HFFc6 (cell line): ENCODE measurements at regions not wholly inside any gene's neighbourhood (a gene's known extent, or its start where the extent isn't known, plus 50 kb on each side); places are given as distances from the start of the nearest gene placed in this dataset.

Experiments
- DNase-seq: peaks from one replicate; pipeline ENCODE4 v3.0.0-alpha.2; 2018
- H3K27ac Mint-ChIP-seq: 2 replicates; pipeline ENCODE4 v1.8.0; 2020; ENCODE audit warnings: mild to moderate bottlenecking, mixed read lengths
- H3K27me3 Mint-ChIP-seq: 2 replicates; pipeline ENCODE4 v1.8.0; 2021; ENCODE audit warnings: mild to moderate bottlenecking, moderate library complexity, mixed read lengths; ENCODE audit not compliant: insufficient read depth
- H3K36me3 Mint-ChIP-seq: 2 replicates; pipeline ENCODE4 v1.8.0; 2021; ENCODE audit warnings: low read depth, mixed read lengths
- H3K4me1 Mint-ChIP-seq: 2 replicates; pipeline ENCODE4 v1.8.0; 2020; ENCODE audit warnings: low read depth, mixed read lengths
- H3K4me3 Mint-ChIP-seq: 2 replicates; pipeline ENCODE4 v1.8.0; 2020; ENCODE audit warnings: mild to moderate bottlenecking, moderate library complexity, mixed read lengths
- H3K9me3 Mint-ChIP-seq: 2 replicates; pipeline ENCODE4 v1.8.0; 2020; ENCODE audit warnings: mild to moderate bottlenecking, mixed read lengths
- CTCF ChIP-seq: fragments of 200-600 bp; sonication (generic); IDR thresholded peaks from 2 replicates; pipeline ENCODE4 v1.5.0; 2021; ENCODE audit warnings: antibody characterized with exemption, mild to moderate bottlenecking

DNA sequence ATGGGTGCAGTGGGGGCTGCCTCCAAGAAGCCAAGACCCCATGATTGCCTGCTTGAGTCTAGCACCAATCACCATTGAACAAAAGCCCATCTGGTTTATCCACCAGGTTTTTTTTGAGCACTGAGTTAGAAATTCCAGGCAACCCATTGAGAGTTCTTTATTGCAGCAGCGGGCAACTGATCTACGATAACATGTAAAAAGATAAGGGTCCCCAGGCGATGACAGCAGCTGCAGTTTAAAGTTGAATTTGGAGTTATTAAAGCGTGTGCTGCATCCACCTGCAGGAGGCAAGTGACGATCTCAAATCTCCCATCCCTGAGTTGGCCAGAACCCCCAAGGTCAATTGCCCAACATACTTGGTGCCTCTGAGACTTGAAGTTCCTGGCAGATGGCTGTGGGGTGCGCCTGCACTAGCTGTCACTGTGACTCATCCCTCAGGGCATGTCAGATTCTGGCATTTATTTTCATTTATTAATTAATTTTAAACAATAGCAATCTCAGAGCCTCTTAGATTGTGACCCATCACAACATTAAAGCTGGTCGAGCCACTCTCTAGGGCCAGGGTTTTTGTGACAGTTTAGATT lies 290.4 kb upstream of the SULF2 start:
- Mint-ChIP-seq H3K4me1 (no peaks in the 10 kb centered on the region), H3K9me3 (peaks cover 56% of the 10 kb centered on the region), H3K27me3 (no peaks in the 10 kb centered on the region; the same call in 1 of the 2 replicates), H3K4me3 (no peak overlapping the region), H3K27ac (no peak overlapping the region), H3K36me3 (peaks cover 5% of the 10 kb centered on the region)
- no peak for TF ChIP-seq CTCF
- DNase-seq: no peak

- Mint-ChIP-seq H3K4me1 (no peaks in the 10 kb centered on the region), H3K36me3 (no peaks in the 10 kb centered on the region; the same call in 1 of the 2 replicates), H3K9me3 (peaks cover 51% of the 10 kb centered on the region), H3K4me3 (no peak overlapping the region), H3K27ac (no peak overlapping the region), H3K27me3 (no peaks in the 10 kb centered on the region; the same call in none of the 2 replicates)
- no peak for DNase-seq
- TF ChIP-seq CTCF: no peak
Observed at GRCh38 chr20:48070991-48071652, 285.8 kb upstream of the SULF2 start.

DNA sequence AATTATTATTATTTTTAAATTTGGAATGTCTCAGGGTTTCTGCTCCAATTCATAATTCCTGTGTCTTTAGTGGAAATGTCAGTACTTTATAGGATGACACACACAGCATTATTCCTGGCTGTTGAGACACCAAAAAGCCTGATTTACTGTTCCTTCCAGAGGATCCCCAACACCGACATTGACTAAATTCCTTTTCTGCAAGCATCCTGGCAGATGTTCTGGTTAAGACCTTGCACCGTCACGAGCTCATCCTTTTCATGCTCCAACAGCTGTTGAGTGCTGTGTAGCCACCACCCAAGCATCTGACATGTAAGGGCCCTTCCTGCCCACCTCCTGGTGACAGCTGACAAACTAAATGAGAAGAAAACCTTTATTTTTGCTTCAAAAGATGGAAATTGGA lies 284.3 kb upstream of the SULF2 start:
- H3K4me3 Mint-ChIP-seq: no peak overlapping the region
- H3K36me3 Mint-ChIP-seq: no peaks in the 10 kb centered on the region
- H3K27ac Mint-ChIP-seq: no peak overlapping the region
- DNase-seq: no peak
- H3K27me3 Mint-ChIP-seq: no peaks in the 10 kb centered on the region; the same call in none of the 2 replicates
- H3K4me1 Mint-ChIP-seq: no peaks in the 10 kb centered on the region
- peaks cover 55% of the 10 kb centered on the region for H3K9me3 Mint-ChIP-seq
- TF ChIP-seq CTCF: no peak

- no peak for DNase-seq
- no peak overlapping the region for H3K27ac Mint-ChIP-seq
Observed at GRCh38 chr20:48066851-48067250, 281.6 kb upstream of the SULF2 start.

DNA sequence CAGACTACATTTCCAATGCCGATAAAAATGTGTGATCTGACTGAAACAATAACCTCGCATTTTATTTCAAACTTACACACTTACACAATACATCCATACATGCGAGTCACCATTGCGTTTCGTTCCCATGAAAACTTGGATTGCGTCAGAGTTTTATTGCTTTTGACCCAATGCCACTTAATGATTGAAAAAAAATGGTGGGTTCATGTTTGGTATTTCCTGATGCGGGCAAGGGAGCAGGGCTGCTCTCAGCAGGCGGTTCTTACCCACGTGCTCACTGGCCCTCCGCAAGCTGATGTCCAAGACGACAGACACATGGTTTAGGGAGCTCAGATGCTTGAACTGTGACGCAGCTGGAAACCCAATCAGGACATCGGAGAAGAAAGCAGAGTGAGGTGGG lies 281.0 kb upstream of the SULF2 start:
- peaks cover 57% of the 10 kb centered on the region for H3K9me3 Mint-ChIP-seq
- no peaks in the 10 kb centered on the region; the same call in 1 of the 2 replicates for H3K27me3 Mint-ChIP-seq
- H3K27ac Mint-ChIP-seq: no peak overlapping the region
- no peaks in the 10 kb centered on the region for H3K36me3 Mint-ChIP-seq
- no peak for TF ChIP-seq CTCF
- DNase-seq: no peak
- H3K4me3 Mint-ChIP-seq: no peak overlapping the region
- no peaks in the 10 kb centered on the region for H3K4me1 Mint-ChIP-seq

More at GRCh38 chr20:48066851-48067250, 281.6 kb upstream of the SULF2 start:
- no peaks in the 10 kb centered on the region for H3K36me3 Mint-ChIP-seq
- H3K9me3 Mint-ChIP-seq: peaks cover 58% of the 10 kb centered on the region
- no peaks in the 10 kb centered on the region; the same call in 1 of the 2 replicates for H3K27me3 Mint-ChIP-seq
- no peak for TF ChIP-seq CTCF
- no peak overlapping the region for H3K4me3 Mint-ChIP-seq
- no peaks in the 10 kb centered on the region for H3K4me1 Mint-ChIP-seq
